ENCODE measurements at regions not wholly inside any gene's neighbourhood (a gene's known extent, or its start where the extent isn't known, plus 50 kb on each side); places are given as distances from the start of the nearest gene placed in this dataset.

GRCh38 chr5:58024151-58024550 lies 435.7 kb downstream of the PLK2 start:
- Histone ChIP-seq H3K4me3 (ENCODE audit: extremely low read depth in 1 of 4, insufficient read depth in 2 of 4, low read depth in 3 of 4, low read length in 4 of 4) (no peak overlapping the region), H4K8ac (ENCODE audit: extremely low read depth, insufficient read depth, low read length) (no peak overlapping the region), H3K23ac (ENCODE audit: insufficient read length) (no peak overlapping the region), H2BK120ac (replicated peaks; ENCODE audit: low read depth, low read length) (no peak overlapping the region), H3K23me2 (ENCODE audit: low read depth, low read length) (no peaks in the 10 kb centered on the region), H2AK5ac (ENCODE audit: low read depth, low read length) (no peak overlapping the region), H3K36me3 (ENCODE audit: control insufficient read depth in 2 of 4, insufficient read depth in 4 of 4, low read length in 3 of 4) (no peaks in the 10 kb centered on the region), H3K9me3 (ENCODE audit: insufficient read depth in 2 of 2, low read depth in 1 of 2, low read length in 1 of 2) (no peaks in the 10 kb centered on the region), H2AFZ (ENCODE audit: low read length) (no peak overlapping the region), H2BK12ac (ENCODE audit: low read depth, low read length) (no peak overlapping the region), H2BK15ac (ENCODE audit: low read length) (no peak overlapping the region), H3K27me3 (replicated peaks in 1 of 4; ENCODE audit: control insufficient read depth in 3 of 4, extremely low read depth in 1 of 4, insufficient read depth in 3 of 4, low read length in 3 of 4) (no peaks in the 10 kb centered on the region), H3K4ac (replicated peaks; ENCODE audit: insufficient read length, low read depth, low read length) (no peak overlapping the region), H3K27ac (ENCODE audit: low read depth, low read length) (no peak overlapping the region), H3K4me1 (replicated peaks in 1 of 4; ENCODE audit: control insufficient read depth in 3 of 4, insufficient read depth in 4 of 4, low read length in 3 of 4) (no peaks in the 10 kb centered on the region), H4K91ac (replicated peaks; ENCODE audit: insufficient read length, low read length) (no peak overlapping the region), H3K56ac (replicated peaks; ENCODE audit: insufficient read length, low read depth, low read length) (no peak overlapping the region), H4K20me1 (replicated peaks in 1 of 2; ENCODE audit: control insufficient read depth in 1 of 2, insufficient read depth in 2 of 2, low read length in 2 of 2) (no peaks in the 10 kb centered on the region), H3K79me2 (ENCODE audit: control insufficient read depth in 1 of 2, insufficient read depth in 2 of 2, low read length in 2 of 2) (no peaks in the 10 kb centered on the region), H4K5ac (ENCODE audit: insufficient read length, low read depth, low read length) (no peak overlapping the region), H3K79me1 (ENCODE audit: low read depth, low read length) (no peaks in the 10 kb centered on the region), H3K4me2 (ENCODE audit: insufficient read depth in 1 of 2, low read depth in 2 of 2, low read length in 2 of 2) (no peak overlapping the region), H2BK5ac (ENCODE audit: low read depth, low read length) (no peak overlapping the region), H3K14ac (ENCODE audit: insufficient read length) (no peak overlapping the region), H2BK20ac (ENCODE audit: low read length) (no peak overlapping the region), H3K18ac (ENCODE audit: extremely low read depth, low read length) (no peak overlapping the region), H3K9ac (replicated peaks in 1 of 4; ENCODE audit: extremely low read depth in 1 of 4, low read depth in 3 of 4, low read length in 3 of 4) (no peak overlapping the region)
- CTCF ChIA-PET (ENCODE audit: partially characterized antibody) = interaction anchor here (0.6 to 1.6 kb wide), 3 partner anchors 136 to 1139 kb away, joined by 4 to 5 read pairs (median 4); no protein-coding TSS in a partner anchor
- POLR2A ChIA-PET (ENCODE audit: partially characterized antibody) = no interaction called here
- no peak for FAIRE-seq
- WGBS, 2 experiments (ENCODE audit: extremely low coverage in 1 of 2, insufficient coverage in 1 of 2, insufficient read length in 1 of 2, insufficient replicate concordance in 2 of 2, low coverage in 1 of 2, low lambda C conversion rate in 2 of 2, missing lambda C conversion rate in 1 of 2) = 0% methylated on average over 1 of the region's 1 CpG; no CpG with 5 or more reads in 1 of the 2 experiments
- DNase-seq (ENCODE audit: low read depth in 1 of 2, low spot score in 2 of 2) = no peak
- TF ChIP-seq RFX5 (IDR thresholded peaks at IDR 0.05; ENCODE audit: borderline replicate concordance, low read depth, low read length) (no peak), MAX (IDR thresholded peaks at IDR 0.05) (no peak), ATF2 (IDR thresholded peaks at IDR 0.05; ENCODE audit: low read length) (no peak), GABPA (IDR thresholded peaks at IDR 0.05; ENCODE audit: borderline replicate concordance, insufficient read depth, low read length) (no peak), SAP30 (IDR thresholded peaks at IDR 0.05; ENCODE audit: insufficient read depth, insufficient replicate concordance, low read length) (no peak), RBBP5 (IDR thresholded peaks at IDR 0.05; ENCODE audit: borderline replicate concordance, low read depth, low read length) (no peak), NANOG (IDR thresholded peaks at IDR 0.05; ENCODE audit: insufficient read depth, low read depth, low read length, poor library complexity, severe bottlenecking) (no peak), RXRA (IDR thresholded peaks at IDR 0.05; ENCODE audit: insufficient read depth, low read depth, low read length) (no peak), USF2 (IDR thresholded peaks at IDR 0.05; ENCODE audit: low read length) (no peak), JUN (IDR thresholded peaks at IDR 0.05; ENCODE audit: low read depth, low read length) (no peak)

Measured in H1 (cell line).